SHP77 treated with DMSO at 0.1 percent for 48 hours (cell line): ENCODE measurements at regions not wholly inside any gene's neighbourhood (a gene's known extent, or its start where the extent isn't known, plus 50 kb on each side); places are given as distances from the start of the nearest gene placed in this dataset.

Source experiments
- DNase-seq: peaks from one replicate; lab custom pipeline; 2025; lab: John Stamatoyannopoulos, UW

DNA sequence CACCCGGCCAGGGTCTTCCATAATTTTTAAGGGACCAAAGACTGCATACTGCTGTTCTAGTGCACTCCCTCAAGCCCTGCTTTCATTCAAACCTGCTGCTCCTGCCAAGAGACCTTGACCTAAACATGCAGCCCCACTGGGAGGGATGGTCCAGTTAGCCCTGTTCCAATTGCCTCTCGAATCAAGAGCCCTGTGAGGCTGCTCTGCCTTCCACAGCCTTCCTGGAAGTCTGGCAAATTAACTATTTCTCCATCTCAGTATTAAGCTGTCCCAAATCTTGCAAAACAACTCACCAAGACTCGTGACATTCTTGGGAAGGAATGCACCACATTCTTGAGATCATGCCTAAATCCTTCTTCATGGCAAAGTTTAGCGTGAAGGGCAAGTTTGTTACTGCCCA is 231.3 kb downstream of the C1orf94 start:
- DNase-seq = no peak

GRCh38 chr1:34409689-34410229 is 233.1 kb downstream of the C1orf94 start:
- no peak for DNase-seq

GRCh38 chr1:34412598-34413370 is 236.1 kb downstream of the C1orf94 start:
- DNase-seq = no peak

GRCh38 chr1:34415140-34415539 is 238.4 kb downstream of the C1orf94 start:
- DNase-seq = no peak

DNA sequence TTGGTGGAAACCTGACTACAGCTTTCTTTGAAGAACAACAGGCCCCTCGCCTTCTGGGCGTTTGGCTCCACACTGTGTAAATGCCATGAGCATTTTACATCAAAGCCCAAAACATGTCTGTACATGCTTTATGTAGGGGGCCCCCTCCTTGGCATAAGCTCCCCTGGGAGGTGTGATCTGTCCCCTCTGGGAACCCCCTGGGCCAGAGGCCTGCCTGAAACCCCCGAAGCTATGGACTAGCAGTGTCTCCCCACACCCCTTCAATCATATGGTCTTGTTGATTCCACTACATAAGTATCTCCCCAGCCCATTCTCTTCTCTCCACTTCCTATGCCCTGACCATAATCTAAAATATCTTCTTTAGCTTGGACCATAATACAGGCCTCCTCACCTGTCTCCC is 241.5 kb downstream of the C1orf94 start:
- no peak for DNase-seq

- no peak for DNase-seq
Observed at GRCh38 chr1:34419663-34420136, 243.0 kb downstream of the C1orf94 start.

- DNase-seq = no peak
Observed at GRCh38 chr1:34425046-34425445, 248.3 kb downstream of the C1orf94 start.

DNA sequence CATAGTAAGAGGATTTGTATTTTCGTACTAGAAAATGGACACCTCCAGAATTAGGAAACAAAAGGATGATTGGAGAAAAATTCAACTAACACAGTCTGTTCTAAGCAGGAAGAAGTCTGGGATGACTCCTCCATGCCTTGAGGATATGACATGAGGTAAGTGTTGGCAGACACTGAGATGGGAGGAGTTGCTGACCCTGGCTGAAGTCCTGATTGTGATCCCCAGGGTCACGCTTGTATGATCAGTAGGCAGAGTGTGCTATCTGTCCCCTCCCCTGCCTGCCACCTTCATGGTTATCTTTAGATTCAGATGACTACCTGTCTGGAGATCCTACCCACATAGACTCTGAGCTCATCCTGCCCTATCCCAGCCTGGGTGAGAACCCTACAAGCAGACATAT is 249.1 kb downstream of the C1orf94 start:
- DNase-seq = no peak

GRCh38 chr1:34426325-34426896 is 249.7 kb downstream of the C1orf94 start:
- DNase-seq = no peak

DNA sequence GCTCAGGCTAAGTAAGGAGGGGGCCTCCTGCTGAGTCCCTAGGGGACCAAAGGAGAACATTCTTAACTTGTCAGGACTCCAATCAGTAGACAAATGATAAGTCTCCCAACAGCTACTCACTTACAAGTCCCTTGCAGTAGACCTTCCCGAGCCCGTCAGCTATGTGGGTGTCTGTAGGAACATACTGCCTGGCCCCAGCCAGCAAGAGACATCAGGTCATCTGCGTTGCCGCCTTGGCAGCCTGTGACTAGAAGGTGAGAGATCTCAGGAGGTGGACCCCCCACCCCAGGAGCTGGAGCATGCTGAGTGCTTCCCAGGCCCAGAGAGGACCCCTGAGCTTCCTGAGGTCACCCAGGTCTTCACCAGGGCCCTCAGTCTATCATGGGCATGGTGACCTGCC is 250.5 kb downstream of the C1orf94 start:
- no peak for DNase-seq

DNA sequence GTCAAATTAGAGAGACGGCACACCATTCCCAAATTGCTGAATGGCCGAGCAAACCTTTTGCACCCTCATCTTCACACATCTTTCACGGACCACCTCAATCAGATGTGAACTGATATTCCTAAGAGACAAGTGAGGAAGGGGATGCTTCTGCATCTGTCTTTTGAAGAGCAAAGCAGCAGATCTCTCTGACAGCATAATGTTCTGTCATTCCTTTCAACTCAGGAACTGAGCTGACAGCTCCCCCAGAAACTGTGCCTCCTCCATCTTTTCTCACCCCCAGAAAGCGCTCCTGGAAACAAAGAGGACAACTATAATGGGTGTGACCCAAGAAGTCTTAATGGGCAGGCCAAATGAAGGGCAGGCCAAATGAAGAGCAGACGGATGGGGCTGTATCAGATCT is 256.4 kb downstream of the C1orf94 start:
- no peak for DNase-seq

- DNase-seq = no peak
Observed at GRCh38 chr1:34436836-34437235, 260.1 kb downstream of the C1orf94 start.

GRCh38 chr1:34441259-34442069 is 264.8 kb downstream of the C1orf94 start:
- no peak for DNase-seq

DNA sequence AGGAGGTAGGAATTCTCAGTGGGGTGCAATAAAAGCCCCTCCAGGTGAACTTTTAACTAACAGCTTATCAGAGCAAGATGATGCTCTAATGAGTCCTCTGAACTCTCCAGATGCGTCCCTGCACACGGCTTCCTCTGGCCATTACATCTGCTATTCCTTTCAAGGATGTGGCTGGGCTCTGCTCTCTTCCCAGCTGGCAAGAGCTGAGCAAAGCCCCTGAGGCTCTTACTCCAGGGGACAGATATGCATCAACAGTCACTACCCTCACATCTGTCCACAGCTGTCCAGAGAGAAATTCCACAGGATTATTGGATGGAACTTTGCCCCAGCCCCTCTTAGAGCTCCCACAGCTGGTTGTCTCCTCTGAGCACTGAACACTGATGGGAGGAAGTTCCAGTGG is 267.8 kb downstream of the C1orf94 start:
- no peak for DNase-seq

- DNase-seq = no peak
Observed at GRCh38 chr1:34450325-34450724, 273.6 kb downstream of the C1orf94 start.

GRCh38 chr1:34452451-34452850 is 275.7 kb downstream of the C1orf94 start:
- DNase-seq = no peak

DNA sequence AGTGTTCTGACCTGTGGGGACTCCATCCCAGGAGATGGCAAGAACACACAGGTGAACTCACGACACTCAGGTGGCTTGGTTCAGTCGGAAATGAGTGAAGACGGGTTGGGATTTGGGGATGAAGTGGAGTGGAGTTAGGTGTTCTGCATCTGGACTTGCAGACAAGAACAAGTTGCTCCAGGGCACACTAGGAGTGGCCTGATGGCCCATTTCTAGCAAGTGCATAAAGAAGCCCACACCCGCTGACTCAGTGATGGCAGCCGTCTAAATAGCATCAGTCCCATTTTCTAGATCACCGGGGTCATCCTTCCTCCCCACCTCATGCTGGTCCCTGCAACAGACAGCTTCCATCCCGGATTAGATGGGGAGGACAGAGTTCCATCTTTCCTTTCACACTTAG is 278.4 kb downstream of the C1orf94 start:
- DNase-seq = no peak

- DNase-seq = no peak
Observed at GRCh38 chr1:34460193-34460592, 283.5 kb downstream of the C1orf94 start.

DNA sequence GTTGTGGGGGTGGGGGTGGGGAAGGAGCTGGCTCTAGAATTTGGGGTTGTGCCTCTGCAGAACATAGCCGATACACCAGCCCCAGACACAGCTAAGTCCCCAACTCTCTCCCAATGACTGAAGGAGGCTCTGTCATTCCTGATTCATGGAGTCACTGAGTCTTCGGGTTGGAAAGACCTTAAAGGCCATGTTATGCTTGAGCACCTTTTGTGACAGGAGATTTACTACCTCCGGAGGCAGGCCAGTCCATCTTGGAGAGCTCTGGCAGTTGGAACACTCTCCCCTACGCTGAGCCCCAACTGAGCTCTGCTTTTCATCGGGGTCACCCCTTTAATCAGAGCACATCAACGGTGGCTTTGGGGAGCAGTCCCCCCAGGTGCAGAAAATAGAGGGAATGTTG is 284.4 kb upstream of the GJB5 start:
- DNase-seq = no peak

GRCh38 chr1:34474566-34474965 is 280.3 kb upstream of the GJB5 start:
- DNase-seq = no peak

DNA sequence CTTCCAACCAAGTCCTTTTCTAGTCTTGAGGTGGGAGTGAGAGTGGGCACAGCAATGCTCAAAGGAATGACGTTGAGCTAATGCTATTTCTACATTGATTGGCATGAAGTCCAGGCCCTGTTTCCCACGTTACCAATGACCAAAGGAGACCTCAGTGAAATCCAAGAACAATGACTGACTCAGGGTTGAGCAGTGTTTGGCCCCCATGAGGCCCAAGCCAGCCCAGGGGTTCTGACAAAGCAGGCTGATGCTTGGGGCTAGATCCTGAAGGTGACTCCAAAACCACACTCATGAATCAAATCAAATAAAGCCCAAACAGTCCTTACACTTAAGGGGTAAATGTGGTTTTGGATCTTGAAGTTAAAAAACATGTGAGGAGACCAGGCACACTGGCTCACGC is 278.5 kb upstream of the GJB5 start:
- DNase-seq = no peak

DNA sequence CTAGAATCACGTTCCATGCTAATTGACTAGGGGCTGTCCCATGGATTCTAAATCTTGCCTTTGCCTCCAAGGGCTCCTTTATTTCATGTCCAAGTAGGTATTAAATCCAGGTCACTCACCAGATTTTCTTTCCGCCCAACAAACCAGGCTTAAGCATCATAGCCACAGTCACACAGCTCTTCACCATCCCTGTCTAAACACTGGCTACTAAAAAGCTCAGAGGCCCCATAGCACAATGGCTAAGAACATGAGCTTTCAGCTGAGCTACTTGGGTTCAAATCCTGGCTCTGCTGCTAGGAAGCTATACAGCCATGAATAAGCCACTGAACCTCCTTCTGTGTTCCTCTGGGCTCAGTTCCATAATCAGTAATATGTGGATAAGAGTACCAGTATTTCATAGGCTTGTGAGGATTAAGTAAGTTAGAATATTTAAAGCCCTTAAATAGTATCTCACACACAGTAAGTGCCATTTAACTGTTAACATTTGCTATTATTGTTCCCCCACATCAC is 277.2 kb upstream of the GJB5 start:
- no peak for DNase-seq
